ENCODE measurements at regions not wholly inside any gene's neighbourhood (a gene's known extent, or its start where the extent isn't known, plus 50 kb on each side); places are given as distances from the start of the nearest gene placed in this dataset.
"Not testable (repeated sequence)": the region's sequence is repeated elsewhere in the genome, so short reads cannot be mapped to it uniquely, and the experiment has no call there.

DNA sequence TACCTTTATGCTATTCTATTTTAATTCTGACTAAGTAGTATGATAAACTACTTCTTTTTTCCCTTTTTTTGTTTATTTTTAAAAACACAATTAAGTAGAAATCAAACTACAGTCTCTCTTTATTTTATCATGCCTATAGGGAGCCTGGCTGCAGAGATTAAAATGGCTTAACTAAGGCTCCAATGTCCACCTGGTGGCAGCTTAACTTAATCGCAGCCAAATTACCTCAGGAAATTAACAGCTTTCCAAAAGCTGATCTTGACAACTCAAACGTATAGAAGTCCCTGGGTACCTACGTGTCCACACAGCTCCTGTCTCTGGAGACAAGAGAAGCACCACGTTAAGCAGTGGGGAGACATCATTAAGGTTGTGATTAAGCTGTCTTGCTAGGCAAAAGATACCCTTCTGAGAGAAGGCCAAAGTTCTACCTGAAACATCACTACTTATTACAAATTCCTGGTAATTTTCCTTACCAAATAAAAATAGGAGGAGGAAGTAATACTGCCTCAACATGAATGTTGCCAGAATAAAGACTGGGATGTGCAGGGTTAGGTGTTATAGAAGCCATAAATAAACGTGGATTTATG is 63.2 kb upstream of the SNX19 start:
- peaks cover 0 to 3% (median 0%) of the 10 kb centered on the region in 3 donors for H3K27me3 ChIP-seq (ENCODE audit: control insufficient read depth in 3 of 3, insufficient read depth in 3 of 3, low read length in 3 of 3)
- H3K9me3 ChIP-seq (ENCODE audit: control insufficient read depth in 3 of 3, low read length in 3 of 3): no peaks in the 10 kb centered on the region
- no peak overlapping the region for H3K4me3 ChIP-seq (ENCODE audit: low read length in 3 of 3)
- no peaks in the 10 kb centered on the region for H3K36me3 ChIP-seq (ENCODE audit: control insufficient read depth in 3 of 3, insufficient read depth in 3 of 3, low read length in 3 of 3)
- no peaks in the 10 kb centered on the region for H3K4me1 ChIP-seq (ENCODE audit: control insufficient read depth in 3 of 3, insufficient read depth in 3 of 3, low read length in 3 of 3)
- H3K27ac ChIP-seq (ENCODE audit: low read depth, low read length): no peak overlapping the region
- H3K9ac ChIP-seq (ENCODE audit: low read depth in 1 of 3, low read length in 3 of 3): no peak overlapping the region

DNA sequence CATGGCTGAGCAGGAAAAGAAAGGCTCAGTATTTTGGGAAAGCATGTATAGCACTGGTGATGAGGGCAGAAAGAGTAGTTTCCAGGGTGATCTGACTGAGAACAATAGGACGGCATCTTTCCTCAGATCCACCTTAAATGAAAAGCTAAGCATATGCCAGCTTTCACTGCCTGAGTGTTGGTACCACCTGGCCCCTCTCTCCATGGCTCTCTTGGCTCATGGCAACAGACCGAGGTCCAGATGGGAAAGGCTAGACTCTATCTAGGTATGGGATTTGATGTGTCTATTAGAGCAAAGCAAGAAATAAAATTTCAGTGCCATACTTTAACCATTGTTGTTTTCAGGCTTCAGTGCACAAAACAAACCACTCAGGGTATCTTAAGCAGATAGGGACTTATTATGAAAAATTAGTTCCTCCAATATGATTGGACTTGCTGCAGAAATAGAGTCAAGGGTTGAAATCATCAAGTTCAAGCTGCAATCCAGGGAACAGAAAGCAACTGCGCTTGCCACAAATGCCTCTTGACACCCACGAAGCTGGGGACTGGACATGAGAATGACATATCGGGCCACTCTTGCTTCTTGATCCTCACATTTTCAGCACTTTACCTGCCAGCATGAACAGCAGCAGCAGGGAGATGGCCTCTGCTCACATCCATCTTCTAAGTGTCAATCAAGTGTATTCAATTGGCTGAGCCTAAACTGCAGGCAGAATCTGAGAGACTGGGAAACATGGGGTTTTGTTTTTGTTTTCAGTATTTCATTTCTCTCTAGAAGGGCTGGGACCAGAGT is 64.0 kb upstream of the SNX19 start:
- no peak overlapping the region for H3K9ac ChIP-seq (ENCODE audit: low read depth in 1 of 3, low read length in 3 of 3)

DNA sequence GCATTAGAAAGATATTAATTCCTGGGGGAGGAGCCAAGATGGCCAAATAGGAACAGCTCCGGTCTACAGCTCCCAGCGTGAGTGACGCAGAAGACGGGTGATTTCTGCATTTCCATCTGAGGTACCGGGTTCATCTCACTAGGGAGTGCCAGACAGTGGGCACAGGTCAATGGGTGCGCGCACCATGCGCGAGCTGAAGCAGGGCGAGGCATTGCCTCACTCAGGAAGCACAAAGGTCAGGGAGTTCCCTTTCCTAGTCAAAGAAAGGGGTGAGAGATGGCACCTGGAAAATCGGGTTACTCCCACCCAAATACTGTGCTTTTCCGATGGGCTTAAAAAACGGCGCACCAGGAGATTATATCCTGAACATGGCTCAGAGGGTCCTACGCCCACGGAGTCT is 68.0 kb upstream of the SNX19 start:
- not testable (repeated sequence) for H3K9ac ChIP-seq (ENCODE audit: low read depth in 1 of 3, low read length in 3 of 3); H3K36me3 ChIP-seq (ENCODE audit: control insufficient read depth in 3 of 3, insufficient read depth in 3 of 3, low read length in 3 of 3); H3K4me1 ChIP-seq (ENCODE audit: control insufficient read depth in 3 of 3, insufficient read depth in 3 of 3, low read length in 3 of 3); H3K27ac ChIP-seq (ENCODE audit: low read depth, low read length); H3K27me3 ChIP-seq (ENCODE audit: control insufficient read depth in 3 of 3, insufficient read depth in 3 of 3, low read length in 3 of 3); H3K4me3 ChIP-seq (ENCODE audit: low read length in 3 of 3); H3K9me3 ChIP-seq (ENCODE audit: control insufficient read depth in 3 of 3, low read length in 3 of 3)

More for the DNA sequence above, 64.0 kb upstream of the SNX19 start:
- Histone ChIP-seq H3K9me3 (ENCODE audit: control insufficient read depth in 3 of 3, low read length in 3 of 3) (no peaks in the 10 kb centered on the region), H3K27me3 (ENCODE audit: control insufficient read depth in 3 of 3, insufficient read depth in 3 of 3, low read length in 3 of 3) (peaks cover 0 to 3% (median 0%) of the 10 kb centered on the region in 3 donors), H3K36me3 (ENCODE audit: control insufficient read depth in 3 of 3, insufficient read depth in 3 of 3, low read length in 3 of 3) (no peaks in the 10 kb centered on the region), H3K27ac (ENCODE audit: low read depth, low read length) (no peak overlapping the region), H3K4me1 (ENCODE audit: control insufficient read depth in 3 of 3, insufficient read depth in 3 of 3, low read length in 3 of 3) (no peaks in the 10 kb centered on the region), H3K4me3 (ENCODE audit: low read length in 3 of 3) (no peak overlapping the region)

DNA sequence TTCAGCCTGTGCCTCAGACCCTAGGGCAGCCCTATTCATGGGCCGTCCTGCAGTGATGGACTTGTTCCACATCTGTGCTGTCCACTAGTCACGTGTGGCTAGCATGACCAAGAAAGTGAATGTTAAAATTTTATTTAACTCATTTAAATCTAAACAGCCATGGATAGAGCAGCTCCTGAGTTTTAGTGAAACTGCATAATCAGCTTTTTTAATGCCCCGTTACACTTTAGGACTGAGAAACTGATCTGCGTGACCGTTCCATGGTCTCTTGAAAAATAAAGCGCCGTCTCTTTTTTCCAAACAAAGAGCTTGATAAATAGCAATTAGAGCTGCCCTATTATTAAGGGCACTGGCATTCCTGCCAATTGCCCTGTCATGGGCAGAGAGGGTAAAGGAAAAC is 76.5 kb upstream of the SNX19 start:
- no peaks in the 10 kb centered on the region for H3K9me3 ChIP-seq (ENCODE audit: control insufficient read depth in 3 of 3, low read length in 3 of 3)
- no peak overlapping the region for H3K27ac ChIP-seq (ENCODE audit: low read depth, low read length)
- no peaks in the 10 kb centered on the region for H3K4me1 ChIP-seq (ENCODE audit: control insufficient read depth in 3 of 3, insufficient read depth in 3 of 3, low read length in 3 of 3)
- H3K36me3 ChIP-seq (ENCODE audit: control insufficient read depth in 3 of 3, insufficient read depth in 3 of 3, low read length in 3 of 3): no peaks in the 10 kb centered on the region
- peaks cover 0 to 3% (median 0%) of the 10 kb centered on the region in 3 donors for H3K27me3 ChIP-seq (ENCODE audit: control insufficient read depth in 3 of 3, insufficient read depth in 3 of 3, low read length in 3 of 3)
- no peak overlapping the region for H3K9ac ChIP-seq (ENCODE audit: low read depth in 1 of 3, low read length in 3 of 3)
- no peak overlapping the region for H3K4me3 ChIP-seq (ENCODE audit: low read length in 3 of 3)

- Histone ChIP-seq H3K4me1 (ENCODE audit: control insufficient read depth in 3 of 3, insufficient read depth in 3 of 3, low read length in 3 of 3) (no peaks in the 10 kb centered on the region), H3K4me3 (ENCODE audit: low read length in 3 of 3) (no peak overlapping the region), H3K27ac (ENCODE audit: low read depth, low read length) (no peak overlapping the region), H3K36me3 (ENCODE audit: control insufficient read depth in 3 of 3, insufficient read depth in 3 of 3, low read length in 3 of 3) (no peaks in the 10 kb centered on the region), H3K9ac (ENCODE audit: low read depth in 1 of 3, low read length in 3 of 3) (no peak overlapping the region), H3K9me3 (ENCODE audit: control insufficient read depth in 3 of 3, low read length in 3 of 3) (no peaks in the 10 kb centered on the region), H3K27me3 (ENCODE audit: control insufficient read depth in 3 of 3, insufficient read depth in 3 of 3, low read length in 3 of 3) (peaks cover 0 to 3% (median 0%) of the 10 kb centered on the region in 3 donors)
Observed at GRCh38 chr11:130994043-130994442, 77.8 kb upstream of the SNX19 start.

DNA sequence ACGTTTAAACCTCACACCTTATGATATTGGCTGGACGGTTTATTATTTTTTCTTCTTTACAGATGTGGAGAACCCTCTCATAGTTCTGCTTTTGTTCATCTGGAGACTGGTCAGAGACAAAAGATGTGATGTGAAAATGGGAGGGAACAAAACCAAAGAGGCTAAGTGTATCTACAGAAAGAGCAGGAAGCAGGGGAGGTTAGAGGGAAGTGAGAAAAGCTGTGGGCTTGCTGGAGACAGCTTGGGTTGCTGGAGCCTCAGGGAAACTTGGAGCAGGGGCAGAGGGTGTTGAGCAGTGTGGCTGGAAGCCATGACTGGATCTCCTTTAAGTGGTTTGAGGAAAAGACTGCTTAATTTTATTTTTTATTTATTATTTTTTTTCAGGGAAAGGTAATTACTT is 79.0 kb upstream of the SNX19 start:
- Histone ChIP-seq H3K4me3 (ENCODE audit: low read length in 3 of 3) (no peak overlapping the region), H3K27me3 (ENCODE audit: control insufficient read depth in 3 of 3, insufficient read depth in 3 of 3, low read length in 3 of 3) (peaks cover 0 to 3% (median 0%) of the 10 kb centered on the region in 3 donors), H3K27ac (ENCODE audit: low read depth, low read length) (no peak overlapping the region), H3K9me3 (ENCODE audit: control insufficient read depth in 3 of 3, low read length in 3 of 3) (no peaks in the 10 kb centered on the region), H3K9ac (ENCODE audit: low read depth in 1 of 3, low read length in 3 of 3) (no peak overlapping the region), H3K36me3 (ENCODE audit: control insufficient read depth in 3 of 3, insufficient read depth in 3 of 3, low read length in 3 of 3) (no peaks in the 10 kb centered on the region), H3K4me1 (ENCODE audit: control insufficient read depth in 3 of 3, insufficient read depth in 3 of 3, low read length in 3 of 3) (no peaks in the 10 kb centered on the region)

DNA sequence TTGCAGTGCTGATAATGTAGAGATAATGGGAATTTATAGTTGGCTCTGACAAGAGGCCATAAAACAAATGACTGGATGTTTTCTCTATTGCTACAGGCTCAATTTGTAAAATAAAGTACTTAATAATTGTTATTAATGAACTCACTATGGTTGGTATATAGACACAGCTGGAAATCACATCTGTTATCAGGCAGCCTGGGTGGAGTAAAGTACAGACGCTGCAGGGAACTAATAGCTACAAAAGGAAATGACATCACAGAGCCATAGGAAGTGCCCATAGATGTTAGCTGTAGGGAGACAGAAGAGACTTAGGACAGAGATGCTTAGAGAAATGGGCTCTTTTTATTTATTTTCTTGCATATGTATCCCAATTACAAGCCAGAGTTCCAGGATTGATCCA is 81.0 kb upstream of the SNX19 start:
- Histone ChIP-seq H3K9me3 (ENCODE audit: control insufficient read depth in 3 of 3, low read length in 3 of 3) (no peaks in the 10 kb centered on the region), H3K4me3 (ENCODE audit: low read length in 3 of 3) (no peak overlapping the region), H3K9ac (ENCODE audit: low read depth in 1 of 3, low read length in 3 of 3) (no peak overlapping the region), H3K4me1 (ENCODE audit: control insufficient read depth in 3 of 3, insufficient read depth in 3 of 3, low read length in 3 of 3) (no peaks in the 10 kb centered on the region), H3K27me3 (ENCODE audit: control insufficient read depth in 3 of 3, insufficient read depth in 3 of 3, low read length in 3 of 3) (peaks cover 0 to 3% (median 0%) of the 10 kb centered on the region in 3 donors), H3K27ac (ENCODE audit: low read depth, low read length) (no peak overlapping the region), H3K36me3 (ENCODE audit: control insufficient read depth in 3 of 3, insufficient read depth in 3 of 3, low read length in 3 of 3) (no peaks in the 10 kb centered on the region)

GRCh38 chr11:130999086-130999485 is 82.8 kb upstream of the SNX19 start:
- no peaks in the 10 kb centered on the region for H3K4me1 ChIP-seq (ENCODE audit: control insufficient read depth in 3 of 3, insufficient read depth in 3 of 3, low read length in 3 of 3)
- no peaks in the 10 kb centered on the region for H3K9me3 ChIP-seq (ENCODE audit: control insufficient read depth in 3 of 3, low read length in 3 of 3)
- H3K27ac ChIP-seq (ENCODE audit: low read depth, low read length): no peak overlapping the region
- H3K27me3 ChIP-seq (ENCODE audit: control insufficient read depth in 3 of 3, insufficient read depth in 3 of 3, low read length in 3 of 3): no peaks in the 10 kb centered on the region
- no peak overlapping the region for H3K4me3 ChIP-seq (ENCODE audit: low read length in 3 of 3)
- H3K36me3 ChIP-seq (ENCODE audit: control insufficient read depth in 3 of 3, insufficient read depth in 3 of 3, low read length in 3 of 3): no peaks in the 10 kb centered on the region
- no peak overlapping the region for H3K9ac ChIP-seq (ENCODE audit: low read depth in 1 of 3, low read length in 3 of 3)

- no peaks in the 10 kb centered on the region for H3K9me3 ChIP-seq (ENCODE audit: control insufficient read depth in 3 of 3, low read length in 3 of 3)
- no peak overlapping the region for H3K4me3 ChIP-seq (ENCODE audit: low read length in 3 of 3)
- no peaks in the 10 kb centered on the region for H3K27me3 ChIP-seq (ENCODE audit: control insufficient read depth in 3 of 3, insufficient read depth in 3 of 3, low read length in 3 of 3)
- no peaks in the 10 kb centered on the region for H3K36me3 ChIP-seq (ENCODE audit: control insufficient read depth in 3 of 3, insufficient read depth in 3 of 3, low read length in 3 of 3)
- H3K27ac ChIP-seq (ENCODE audit: low read depth, low read length): no peak overlapping the region
- no peak overlapping the region for H3K9ac ChIP-seq (ENCODE audit: low read depth in 1 of 3, low read length in 3 of 3)
- no peaks in the 10 kb centered on the region for H3K4me1 ChIP-seq (ENCODE audit: control insufficient read depth in 3 of 3, insufficient read depth in 3 of 3, low read length in 3 of 3)
Observed at GRCh38 chr11:130999992-131000770, 83.9 kb upstream of the SNX19 start.

- Histone ChIP-seq H3K27me3 (ENCODE audit: control insufficient read depth in 3 of 3, insufficient read depth in 3 of 3, low read length in 3 of 3) (no peaks in the 10 kb centered on the region), H3K27ac (ENCODE audit: low read depth, low read length) (no peak overlapping the region), H3K9me3 (ENCODE audit: control insufficient read depth in 3 of 3, low read length in 3 of 3) (no peaks in the 10 kb centered on the region), H3K9ac (ENCODE audit: low read depth in 1 of 3, low read length in 3 of 3) (no peak overlapping the region), H3K4me1 (ENCODE audit: control insufficient read depth in 3 of 3, insufficient read depth in 3 of 3, low read length in 3 of 3) (no peaks in the 10 kb centered on the region), H3K36me3 (ENCODE audit: control insufficient read depth in 3 of 3, insufficient read depth in 3 of 3, low read length in 3 of 3) (no peaks in the 10 kb centered on the region), H3K4me3 (ENCODE audit: low read length in 3 of 3) (no peak overlapping the region)
Observed at GRCh38 chr11:131002145-131002544, 85.9 kb upstream of the SNX19 start.

All from skeletal muscle tissue (tissue), 3 donors.